ENCODE measurements at regions not wholly inside any gene's neighbourhood (a gene's known extent, or its start where the extent isn't known, plus 50 kb on each side); places are given as distances from the start of the nearest gene placed in this dataset.

DNA sequence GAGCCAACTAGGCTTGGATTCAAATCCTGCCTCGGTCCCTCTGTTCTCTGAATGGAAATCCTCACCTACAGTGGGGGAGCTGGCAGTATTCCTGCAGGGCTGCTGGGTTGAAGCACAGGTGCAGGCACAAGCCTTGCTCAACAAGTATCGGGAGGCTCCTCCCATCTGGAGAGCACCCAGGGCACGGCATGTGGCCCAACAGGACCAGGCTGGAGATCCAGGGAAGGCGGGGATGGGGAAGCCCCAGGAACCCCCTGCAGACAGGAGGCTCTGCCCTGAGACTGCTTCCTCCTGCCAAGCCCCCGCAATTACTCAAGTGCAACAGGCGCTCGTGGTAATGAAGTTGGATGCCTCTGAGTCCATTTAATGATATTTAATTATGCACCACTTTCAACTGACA lies 128.0 kb upstream of the VSTM2B start:
- no peak for DNase-seq (ENCODE audit: low read depth in 2 of 2)

DNA sequence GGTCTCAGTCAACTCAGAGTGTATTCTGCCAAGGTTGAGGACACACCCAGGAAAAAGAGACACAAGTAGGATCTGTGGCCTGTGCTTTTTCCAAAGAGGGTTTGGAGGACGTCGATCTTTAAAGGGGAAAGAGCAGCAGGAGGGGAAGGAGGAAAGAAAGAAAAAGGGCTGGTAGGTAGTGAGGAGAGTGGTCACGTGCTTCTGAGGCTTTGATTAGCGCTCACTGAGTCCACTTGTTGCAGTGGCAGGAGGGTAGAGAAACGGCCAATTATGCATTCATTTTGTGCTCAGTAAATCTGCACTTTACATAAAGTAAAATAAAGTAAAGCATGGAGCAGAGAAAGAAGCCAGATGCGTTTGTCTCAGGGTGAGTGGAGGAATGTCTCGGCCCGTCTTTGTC lies 126.0 kb upstream of the VSTM2B start:
- no peak for DNase-seq (ENCODE audit: low read depth in 2 of 2)

- no peak for DNase-seq (ENCODE audit: low read depth in 2 of 2)
Measured at GRCh38 chr19:29400917-29401711, 124.7 kb upstream of the VSTM2B start.

- no peak for DNase-seq (ENCODE audit: low read depth in 2 of 2)
Measured at GRCh38 chr19:29401712-29402421, 123.9 kb upstream of the VSTM2B start.

DNA sequence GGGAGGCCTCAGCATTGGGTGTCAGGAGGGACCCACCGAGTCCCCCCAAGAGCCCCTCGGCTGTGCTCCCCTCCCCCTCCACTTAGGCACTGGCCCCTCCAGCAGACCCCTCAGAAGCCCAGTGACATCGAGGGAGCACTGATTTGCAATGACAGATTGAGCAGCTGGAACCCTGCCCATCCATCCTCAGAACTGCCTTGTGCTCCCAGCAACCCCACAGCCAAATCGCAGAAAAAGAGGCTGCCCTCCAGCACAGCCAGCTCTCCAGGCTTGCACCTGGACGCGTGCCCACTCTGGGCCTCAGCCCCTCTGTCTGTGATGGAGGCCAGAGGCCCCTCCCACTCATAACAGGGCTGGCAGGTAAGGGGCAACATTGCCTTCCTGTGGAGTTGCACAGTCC lies 123.2 kb upstream of the VSTM2B start:
- no peak for DNase-seq (ENCODE audit: low read depth in 2 of 2)

DNA sequence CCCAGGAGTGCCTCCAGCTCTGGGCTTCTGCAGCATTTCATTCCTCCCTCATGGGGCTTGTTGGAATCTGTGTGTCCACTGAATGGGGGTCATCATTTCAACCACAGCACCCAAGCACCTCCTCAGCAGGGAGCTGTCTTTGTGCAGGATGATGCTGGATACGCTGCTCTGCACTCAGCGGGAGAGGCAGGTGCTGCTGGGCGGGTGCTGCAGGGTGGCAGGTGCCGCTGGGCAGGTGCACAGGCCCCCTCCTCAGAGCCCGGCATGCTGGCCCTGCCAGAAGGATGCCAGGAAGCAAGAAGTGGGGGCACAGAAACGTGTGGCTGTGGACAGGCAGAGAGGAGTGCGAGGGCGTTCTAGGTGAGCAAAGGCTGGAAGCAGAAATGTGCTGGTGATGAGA lies 121.8 kb upstream of the VSTM2B start:
- DNase-seq (ENCODE audit: low read depth in 2 of 2), result no peak

DNA sequence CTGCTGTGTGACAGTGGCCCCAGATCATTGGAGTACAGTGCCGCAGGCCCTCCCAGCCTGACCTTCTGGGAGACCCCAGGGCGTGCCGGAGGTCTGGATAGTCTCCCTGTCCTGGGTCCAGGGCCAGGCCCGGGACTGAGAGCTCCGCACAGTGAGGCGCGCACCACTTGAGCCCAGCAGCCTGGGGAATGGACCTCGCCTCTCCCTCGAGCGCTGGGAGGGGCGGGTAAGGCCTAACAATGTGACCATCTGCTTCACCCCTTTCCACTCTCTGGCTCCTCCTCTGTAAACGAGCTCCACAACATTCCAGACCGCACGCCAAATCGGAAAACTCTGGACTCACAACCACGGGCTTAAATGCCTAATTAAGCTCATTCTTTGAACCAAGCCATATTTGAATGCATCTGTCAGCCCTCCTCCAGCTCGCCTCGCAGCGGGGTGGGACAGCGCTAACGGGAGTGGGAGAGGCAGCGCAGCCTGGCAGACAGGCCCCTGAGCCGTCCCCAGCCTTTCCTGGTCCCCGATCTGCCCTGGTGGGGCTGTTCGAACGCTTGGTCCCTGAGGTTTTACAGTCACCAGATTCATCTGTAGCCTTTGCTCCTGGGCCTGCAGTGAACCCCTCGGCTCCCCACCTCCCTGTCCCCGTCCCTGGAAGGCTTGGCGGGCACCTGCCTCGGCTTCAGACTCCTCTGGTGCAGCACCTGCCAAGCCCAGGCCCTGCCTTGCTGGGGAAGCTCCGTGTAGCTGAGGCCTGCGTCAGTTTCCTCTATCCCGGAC lies 120.7 kb upstream of the VSTM2B start:
- no peak for DNase-seq (ENCODE audit: low read depth in 2 of 2)

DNA sequence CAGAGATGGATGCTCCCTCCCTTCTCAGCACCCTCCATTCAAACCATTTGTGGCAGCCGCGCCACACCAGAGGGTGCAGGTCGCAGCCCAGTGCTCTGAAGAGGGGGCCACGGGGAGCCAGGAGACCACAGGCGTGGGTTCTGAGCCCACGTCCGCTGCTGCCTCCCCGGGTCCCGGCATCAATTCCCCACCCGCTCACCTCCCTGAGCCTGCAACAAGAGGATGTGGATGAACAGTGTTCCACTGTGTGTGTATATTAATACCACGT lies 120.1 kb upstream of the VSTM2B start:
- DNase-seq (ENCODE audit: low read depth in 2 of 2), result no peak

GRCh38 chr19:29409076-29409862 lies 116.5 kb upstream of the VSTM2B start:
- no peak for DNase-seq (ENCODE audit: low read depth in 2 of 2)

DNA sequence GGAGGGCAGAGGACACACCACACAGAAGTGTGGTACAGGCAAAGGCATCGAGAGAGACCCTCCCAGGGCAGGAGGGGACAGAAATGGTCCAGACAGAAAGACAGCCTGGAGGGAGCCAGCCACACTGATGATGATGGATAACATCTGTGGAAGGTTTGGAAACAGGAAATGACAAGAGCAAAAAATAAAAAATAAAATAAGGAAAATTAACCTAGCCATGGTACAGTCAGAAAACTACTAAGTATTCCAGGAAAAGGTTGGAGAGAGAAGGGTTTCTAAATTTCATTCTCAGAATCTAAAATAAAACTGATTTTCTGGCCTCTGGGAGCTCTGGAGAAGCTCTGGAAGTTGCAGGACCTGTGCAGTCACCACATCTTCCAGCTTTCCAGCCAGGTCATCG lies 115.2 kb upstream of the VSTM2B start:
- DNase-seq (ENCODE audit: low read depth in 2 of 2), result no peak

DNA sequence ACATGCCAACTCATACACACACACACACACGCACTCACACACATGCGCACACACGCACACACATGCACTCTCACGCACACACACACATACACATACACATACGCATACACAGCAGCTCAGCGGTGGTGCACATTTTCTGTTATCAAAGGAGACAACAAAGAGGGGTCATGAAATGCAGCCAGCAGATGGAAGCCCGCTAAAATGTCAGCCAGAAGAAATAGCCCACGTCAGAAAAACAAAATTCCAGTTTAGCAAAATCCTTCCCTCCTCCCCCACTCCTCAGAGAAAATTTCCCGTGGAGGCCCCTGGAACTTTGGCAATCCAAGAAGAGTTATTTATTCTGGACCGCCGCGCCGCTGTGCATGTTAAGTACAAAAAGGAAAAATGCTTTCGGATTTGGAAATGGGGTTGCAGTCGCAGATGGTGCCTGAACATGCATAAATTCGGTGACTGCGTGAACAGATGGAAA lies 114.6 kb upstream of the VSTM2B start:
- DNase-seq (ENCODE audit: low read depth in 2 of 2), result no peak

DNA sequence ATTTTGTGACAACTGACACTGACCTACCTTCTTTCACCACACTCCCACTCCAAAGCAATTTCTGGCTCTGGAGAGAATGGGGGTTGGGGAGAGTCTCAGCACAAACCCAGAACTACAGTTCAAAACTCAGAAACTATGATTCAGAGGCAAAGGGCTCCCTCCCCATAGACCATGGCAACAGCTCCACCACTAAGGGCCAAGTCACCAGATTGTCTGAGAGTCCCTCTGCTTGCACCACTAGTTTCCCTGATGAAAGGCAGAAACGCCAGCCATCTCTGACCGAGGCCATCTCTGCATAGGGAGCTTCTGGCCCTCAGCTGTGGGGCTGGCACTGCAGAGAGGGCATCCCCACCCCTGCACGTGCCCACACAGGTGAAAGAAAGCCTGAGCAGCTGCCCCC lies 112.4 kb upstream of the VSTM2B start:
- no peak for DNase-seq (ENCODE audit: low read depth in 2 of 2)

- no peak for DNase-seq (ENCODE audit: low read depth in 2 of 2)
Measured at GRCh38 chr19:29415507-29415906, 110.3 kb upstream of the VSTM2B start.

DNA sequence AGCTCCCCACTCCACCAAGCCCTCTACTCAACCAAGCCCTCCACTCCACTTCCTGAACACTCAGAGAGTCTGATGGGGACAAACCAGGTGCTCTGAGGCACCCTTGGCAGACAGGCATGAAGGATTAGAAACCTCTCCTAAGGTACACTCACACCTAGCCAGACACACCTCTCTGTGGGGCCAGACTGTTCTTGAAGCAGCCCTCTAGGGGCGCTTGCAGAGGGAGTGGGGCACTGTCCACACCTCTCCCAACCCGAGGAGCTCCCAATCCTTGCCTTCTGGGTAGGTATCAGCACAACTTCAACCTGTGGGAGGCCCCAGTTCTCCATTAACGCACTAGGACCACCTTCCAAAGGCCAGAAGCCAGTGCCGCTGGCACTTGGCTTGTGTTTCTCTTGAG lies 108.7 kb upstream of the VSTM2B start:
- DNase-seq (ENCODE audit: low read depth in 2 of 2), result no peak

- DNase-seq (ENCODE audit: low read depth in 2 of 2), result no peak
Measured at GRCh38 chr19:29418201-29418600, 107.6 kb upstream of the VSTM2B start.

GRCh38 chr19:29420065-29420464 lies 105.7 kb upstream of the VSTM2B start:
- no peak for DNase-seq (ENCODE audit: low read depth in 2 of 2)

- DNase-seq (ENCODE audit: low read depth in 2 of 2), result no peak
Measured at GRCh38 chr19:29420482-29421195, 105.2 kb upstream of the VSTM2B start.

GRCh38 chr19:29421196-29421545 lies 104.6 kb upstream of the VSTM2B start:
- DNase-seq (ENCODE audit: low read depth in 2 of 2), result no peak

- DNase-seq (ENCODE audit: low read depth in 2 of 2), result no peak
Measured at GRCh38 chr19:29422047-29422446, 103.7 kb upstream of the VSTM2B start.

DNA sequence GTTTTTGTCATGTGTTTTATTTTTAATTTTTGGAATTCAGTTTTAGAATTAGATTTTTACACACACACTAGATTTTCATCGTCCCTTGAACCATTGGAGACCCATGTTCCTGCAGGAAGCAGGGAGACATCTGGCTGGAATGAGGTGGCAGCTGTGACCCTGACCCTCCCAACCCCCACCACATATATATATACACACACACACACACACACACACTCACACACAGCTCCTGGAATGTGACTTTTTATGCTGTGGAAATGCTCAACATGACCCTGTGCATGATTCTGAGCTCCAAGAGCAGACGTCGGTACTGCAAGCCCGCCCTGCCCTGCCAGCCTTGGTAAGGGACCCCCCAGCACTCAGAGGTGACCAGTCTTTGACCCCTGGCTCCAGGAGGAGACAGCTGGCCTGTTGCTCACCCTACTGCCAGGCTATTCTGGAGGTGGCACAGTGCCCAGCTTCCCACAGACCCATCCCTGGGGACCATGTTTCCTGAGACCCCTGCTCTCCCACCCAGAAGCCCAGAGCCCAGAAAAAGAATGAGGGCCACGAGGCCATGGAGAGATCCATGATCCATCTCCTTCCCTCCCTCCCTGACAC lies 103.2 kb upstream of the VSTM2B start:
- DNase-seq (ENCODE audit: low read depth in 2 of 2), result no peak

GRCh38 chr19:29428071-29428470 lies 97.7 kb upstream of the VSTM2B start:
- no peak for DNase-seq (ENCODE audit: low read depth in 2 of 2)
